ENCODE measurements at regions not wholly inside any gene's neighbourhood (a gene's known extent, or its start where the extent isn't known, plus 50 kb on each side); places are given as distances from the start of the nearest gene placed in this dataset.

GRCh38 chr10:78320506-78320905 is 286.8 kb downstream of the RPS24 start:
- peaks cover 13 to 18% of the 10 kb centered on the region in 2 donors for H3K4me1 ChIP-seq (ENCODE audit: control insufficient read depth in 1 of 2, low read depth in 2 of 2)
- ATAC-seq (ENCODE audit: insufficient number of reproducible peaks, low FRiP score, low read depth) = no peak
- no peaks in the 10 kb centered on the region for H3K36me3 ChIP-seq
- H3K4me3 ChIP-seq = no peak overlapping the region
- no peaks in the 10 kb centered on the region for H3K27me3 ChIP-seq (replicated peaks; ENCODE audit: insufficient read depth)
- H3K27ac ChIP-seq = no peak overlapping the region
- H3K9me3 ChIP-seq = peaks cover 4% of the 10 kb centered on the region
- DNase-seq (ENCODE audit: low spot score) = no peak
- TF ChIP-seq CTCF (IDR thresholded peaks at IDR 0.05) = no peak

GRCh38 chr10:78321000-78321399 is 287.3 kb downstream of the RPS24 start:
- no peak overlapping the region for H3K27ac ChIP-seq
- H3K9me3 ChIP-seq = peaks cover 6% of the 10 kb centered on the region
- no peak for TF ChIP-seq CTCF (IDR thresholded peaks at IDR 0.05)
- peaks cover 13 to 16% of the 10 kb centered on the region in 2 donors for H3K4me1 ChIP-seq (ENCODE audit: control insufficient read depth in 1 of 2, low read depth in 2 of 2)
- DNase-seq (ENCODE audit: low spot score) (no peak), ATAC-seq (ENCODE audit: insufficient number of reproducible peaks, low FRiP score, low read depth) (no peak)
- H3K4me3 ChIP-seq = no peak overlapping the region
- H3K36me3 ChIP-seq = no peaks in the 10 kb centered on the region
- no peaks in the 10 kb centered on the region for H3K27me3 ChIP-seq (replicated peaks; ENCODE audit: insufficient read depth)

- Histone ChIP-seq H3K4me1 (ENCODE audit: control insufficient read depth in 1 of 2, low read depth in 2 of 2) (peaks cover 8 to 11% of the 10 kb centered on the region in 2 donors), H3K36me3 (no peaks in the 10 kb centered on the region), H3K9me3 (peaks cover 9% of the 10 kb centered on the region), H3K27ac (no peak overlapping the region), H3K4me3 (no peak overlapping the region), H3K27me3 (replicated peaks; ENCODE audit: insufficient read depth) (no peaks in the 10 kb centered on the region)
- no peak for TF ChIP-seq CTCF (IDR thresholded peaks at IDR 0.05)
- DNase-seq (ENCODE audit: low spot score) (no peak), ATAC-seq (ENCODE audit: insufficient number of reproducible peaks, low FRiP score, low read depth) (no peak)
Measured at GRCh38 chr10:78321500-78321899, 287.8 kb downstream of the RPS24 start.

GRCh38 chr10:78326372-78326771 is 292.7 kb downstream of the RPS24 start:
- Histone ChIP-seq H3K4me3 (no peak overlapping the region), H3K9me3 (peaks cover 12% of the 10 kb centered on the region), H3K27me3 (replicated peaks; ENCODE audit: insufficient read depth) (no peaks in the 10 kb centered on the region), H3K27ac (no peak overlapping the region), H3K36me3 (no peaks in the 10 kb centered on the region), H3K4me1 (ENCODE audit: control insufficient read depth in 1 of 2, low read depth in 2 of 2) (peaks cover 1 to 8% of the 10 kb centered on the region in 2 donors)
- no peak for TF ChIP-seq CTCF (IDR thresholded peaks at IDR 0.05)
- no peak for ATAC-seq (ENCODE audit: insufficient number of reproducible peaks, low FRiP score, low read depth)
- no peak for DNase-seq (ENCODE audit: low spot score)

GRCh38 chr10:78327778-78328591 is 294.3 kb downstream of the RPS24 start:
- H3K27me3 ChIP-seq (replicated peaks; ENCODE audit: insufficient read depth) = no peaks in the 10 kb centered on the region
- H3K27ac ChIP-seq = no peak overlapping the region
- H3K36me3 ChIP-seq = no peaks in the 10 kb centered on the region
- DNase-seq (ENCODE audit: low spot score) (no peak), ATAC-seq (ENCODE audit: insufficient number of reproducible peaks, low FRiP score, low read depth) (no peak)
- TF ChIP-seq CTCF (IDR thresholded peaks at IDR 0.05) = no peak
- peaks cover 12 to 24% of the 10 kb centered on the region in 2 donors for H3K4me1 ChIP-seq (ENCODE audit: control insufficient read depth in 1 of 2, low read depth in 2 of 2)
- no peak overlapping the region for H3K4me3 ChIP-seq
- peaks cover 12% of the 10 kb centered on the region for H3K9me3 ChIP-seq

Data from thoracic aorta (tissue), 2 donors.